ENCODE measurements at regions not wholly inside any gene's neighbourhood (a gene's known extent, or its start where the extent isn't known, plus 50 kb on each side); places are given as distances from the start of the nearest gene placed in this dataset.

DNA sequence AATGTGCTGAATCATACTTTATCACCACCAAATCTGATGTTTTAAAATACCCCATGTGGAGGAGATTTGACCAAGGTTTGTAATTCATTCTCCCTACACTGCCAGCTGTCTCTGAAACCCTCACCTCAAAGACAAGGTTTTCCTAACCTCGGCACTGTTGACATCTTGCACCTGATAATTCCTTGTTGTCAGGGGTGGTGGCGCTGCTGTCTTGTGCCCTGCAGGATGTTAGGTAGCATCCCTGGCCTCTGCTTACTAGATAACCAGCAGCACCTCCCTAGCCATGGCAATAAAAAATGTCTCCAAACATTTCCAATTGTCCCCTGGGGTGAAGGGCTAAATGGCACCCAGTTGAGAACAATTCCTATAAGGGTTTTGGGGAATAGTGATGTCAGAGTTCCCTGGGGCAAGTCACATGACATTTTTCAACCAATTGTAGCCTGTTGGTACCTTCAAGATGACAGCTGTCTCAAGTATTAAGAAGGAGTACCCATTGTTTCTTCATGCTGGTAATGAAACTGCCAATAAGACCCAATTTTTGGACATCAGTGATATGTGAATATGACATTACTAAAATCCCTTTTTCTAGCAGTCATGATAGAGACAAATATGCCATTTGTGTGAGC lies 160.6 kb upstream of the PLCXD3 start:
- no peak for DNase-seq

DNA sequence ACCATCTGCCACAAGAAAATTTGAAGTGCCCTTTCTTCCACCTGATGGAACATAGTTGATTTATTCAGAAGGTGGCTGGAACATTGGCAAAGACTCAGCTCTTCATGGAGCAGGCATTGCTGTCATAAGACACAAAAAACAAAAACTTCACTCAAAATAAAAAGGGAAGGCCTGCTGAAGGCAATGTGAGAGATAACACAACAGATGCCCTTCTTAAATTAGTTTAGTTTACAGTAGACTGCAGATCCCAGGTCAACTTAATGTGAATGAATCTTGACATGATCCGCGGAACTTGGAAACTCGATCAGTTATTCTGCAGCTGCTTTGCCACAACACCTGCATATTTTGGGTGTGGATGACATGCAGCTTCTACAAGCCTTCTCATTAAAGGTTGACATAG lies 159.8 kb upstream of the PLCXD3 start:
- no peak for DNase-seq

DNA sequence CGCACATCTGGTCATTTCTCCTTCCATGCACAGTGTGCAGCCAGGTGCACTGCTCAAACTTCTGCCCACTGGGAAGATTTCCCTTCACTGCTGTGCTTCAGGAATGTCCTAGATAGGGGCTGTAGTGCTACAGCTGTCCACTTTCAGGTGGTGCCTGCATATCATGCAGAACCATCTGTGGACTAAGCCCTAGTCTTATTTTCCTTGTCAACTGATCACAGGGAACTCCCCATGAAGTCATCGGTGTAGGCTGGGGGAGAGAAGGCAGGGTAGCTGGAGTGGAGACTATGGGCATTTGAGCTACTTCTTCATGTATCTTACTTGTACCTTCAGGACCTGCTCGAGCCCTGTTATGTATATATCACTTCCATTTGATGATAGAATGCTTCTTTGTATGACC lies 150.9 kb upstream of the PLCXD3 start:
- DNase-seq: no peak

DNA sequence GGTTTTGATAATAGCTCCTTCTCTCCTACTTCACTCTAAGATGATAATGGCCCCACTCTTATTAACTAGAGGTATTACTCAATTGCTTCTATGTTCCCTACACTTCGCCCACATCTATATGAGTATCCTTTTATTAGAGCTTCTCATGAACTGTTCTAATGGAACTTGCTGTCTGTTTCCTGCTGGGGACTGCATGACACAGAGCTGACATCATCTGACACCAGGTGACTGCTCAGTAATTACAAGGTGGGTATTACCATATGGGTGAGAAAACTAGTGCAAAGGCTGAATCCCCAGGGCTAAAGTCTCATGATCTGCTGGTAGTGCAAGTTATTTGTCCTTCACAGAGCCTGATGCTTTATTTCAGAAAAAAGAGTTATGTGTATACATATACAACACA lies 146.2 kb upstream of the PLCXD3 start:
- DNase-seq: no peak

DNA sequence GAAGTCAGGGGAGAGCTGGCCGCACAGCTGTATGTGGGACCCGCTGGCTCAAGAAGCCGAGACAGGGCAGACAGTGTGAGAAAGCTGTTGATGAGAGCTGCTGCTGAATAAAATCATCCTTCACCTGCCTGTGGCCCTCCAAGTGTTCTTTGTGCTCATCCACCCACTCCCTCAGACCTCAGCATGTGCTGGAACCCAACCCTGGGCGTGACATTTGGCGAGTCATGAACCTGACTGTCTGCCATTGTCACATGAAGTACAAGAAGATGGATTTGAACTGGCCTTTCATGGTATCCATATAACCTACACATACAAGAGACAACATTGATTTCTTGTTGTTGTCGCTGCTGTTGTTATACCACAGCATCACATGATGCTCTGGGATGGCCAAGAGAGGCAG lies 139.7 kb upstream of the PLCXD3 start:
- DNase-seq: no peak

DNA sequence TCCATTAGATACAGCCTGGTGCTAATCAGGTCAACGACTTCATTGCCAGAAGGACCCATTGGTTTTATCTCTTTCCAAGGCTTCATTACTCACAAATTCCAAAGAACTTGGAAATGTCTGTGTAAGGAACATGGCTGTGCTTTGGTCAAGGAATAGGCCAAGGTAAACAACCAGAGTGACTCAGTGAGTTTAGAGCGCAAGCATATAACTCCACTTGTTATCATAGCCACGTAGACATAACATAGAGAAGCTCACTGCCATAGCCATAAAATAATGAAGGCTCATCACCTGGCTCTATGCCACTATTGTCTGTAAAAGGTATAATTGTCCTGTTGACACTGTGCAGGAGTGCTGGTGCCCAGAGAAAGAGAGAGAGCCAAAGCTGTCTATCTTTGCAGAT lies 139.3 kb upstream of the PLCXD3 start:
- peak; percentile 48 for DNase-seq

DNA sequence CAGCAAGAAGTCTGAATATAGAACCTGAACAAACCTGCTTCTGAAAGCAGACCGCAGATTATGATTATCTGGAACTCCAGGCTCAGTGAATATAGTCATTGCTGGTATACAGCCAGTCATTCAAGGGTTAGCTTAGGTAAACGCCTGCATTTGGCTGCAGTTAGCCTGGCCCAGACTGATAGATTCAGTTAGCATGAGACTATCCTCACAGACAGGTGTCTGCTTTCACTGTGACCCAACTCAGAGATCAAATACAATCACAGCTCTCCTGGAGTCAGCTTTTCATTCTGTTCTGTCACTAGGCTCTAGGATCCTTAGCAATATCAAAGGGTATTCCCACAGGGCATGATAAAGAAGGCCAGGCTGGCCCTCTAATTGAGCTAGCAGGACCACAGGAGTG lies 138.6 kb upstream of the PLCXD3 start:
- no peak for DNase-seq

DNA sequence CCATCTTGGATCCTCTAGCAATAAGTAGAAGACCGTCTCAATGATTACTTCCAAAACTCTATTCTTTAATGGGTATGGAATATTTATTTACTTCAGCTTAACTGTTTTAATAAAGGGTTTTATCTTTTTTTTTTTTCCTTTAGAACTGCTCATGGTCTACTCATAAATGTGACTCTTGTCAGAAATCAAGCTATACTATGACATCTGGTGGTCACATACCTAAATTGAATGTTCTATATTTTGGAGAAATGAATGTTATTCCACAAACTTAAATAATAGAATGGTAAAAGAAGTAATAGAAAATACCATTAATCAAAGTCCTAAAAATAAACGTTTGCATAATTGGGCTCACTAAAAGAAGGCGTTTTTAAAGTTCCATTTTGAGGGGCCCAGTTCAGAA lies 131.2 kb upstream of the PLCXD3 start:
- DNase-seq: no peak

DNA sequence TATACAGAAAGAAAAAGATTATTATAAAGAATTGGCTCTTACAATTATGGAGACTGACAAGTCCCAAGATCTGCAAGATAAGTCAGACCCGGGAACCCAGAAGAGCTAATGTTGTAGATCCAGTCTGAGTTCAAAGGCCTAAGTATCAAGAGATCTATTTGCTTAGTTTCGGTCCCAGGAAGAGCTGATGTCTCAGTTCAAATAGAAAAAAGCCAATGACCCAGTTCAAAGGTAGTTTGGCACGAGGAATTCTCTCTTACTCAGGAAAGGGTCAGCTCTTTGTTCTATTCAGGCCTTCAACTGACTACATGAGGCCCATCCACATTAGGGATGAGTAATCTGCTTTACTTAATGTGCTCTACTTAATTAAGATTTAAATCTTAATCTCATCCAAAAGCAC lies 128.3 kb upstream of the PLCXD3 start:
- DNase-seq: no peak

DNA sequence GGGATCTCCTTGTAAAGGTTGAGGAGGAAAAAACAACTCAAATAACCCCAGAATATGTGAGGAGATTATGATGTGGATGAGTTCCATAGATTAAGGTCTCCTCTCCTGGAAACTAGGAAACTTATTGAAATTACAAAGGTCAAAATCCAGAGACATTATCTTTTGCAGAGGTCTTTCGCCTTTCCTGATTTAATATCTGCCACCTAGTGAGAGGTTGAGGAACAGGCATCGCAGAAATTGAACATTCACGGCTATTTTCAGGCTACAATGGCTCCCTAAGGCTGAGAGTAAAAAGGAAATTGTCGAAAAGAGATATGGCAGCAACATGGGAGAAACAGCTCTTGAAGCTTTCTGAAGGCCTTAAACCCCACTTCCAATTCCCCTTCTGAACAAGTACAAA lies 127.5 kb upstream of the PLCXD3 start:
- DNase-seq: no peak

DNA sequence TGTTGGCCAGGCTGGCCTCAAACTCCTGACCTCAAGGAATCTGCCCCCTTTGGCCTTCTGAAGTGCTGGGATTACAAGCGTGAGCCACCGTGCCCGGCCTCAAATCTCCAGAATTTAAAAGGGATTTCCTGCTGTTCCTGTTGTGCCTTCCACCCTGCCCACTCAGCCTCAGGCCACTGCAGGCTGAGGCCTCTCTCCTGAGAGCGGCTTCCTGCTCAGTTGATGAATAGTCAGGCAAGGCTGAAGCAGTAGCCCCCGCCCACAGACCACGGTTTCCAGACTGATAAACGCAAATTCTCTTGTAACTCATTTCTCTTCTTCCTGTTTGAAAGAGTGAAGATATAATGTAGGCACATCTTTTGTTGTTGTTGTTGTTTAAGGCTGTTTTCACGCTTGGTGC lies 127.0 kb upstream of the PLCXD3 start:
- DNase-seq: no peak

DNA sequence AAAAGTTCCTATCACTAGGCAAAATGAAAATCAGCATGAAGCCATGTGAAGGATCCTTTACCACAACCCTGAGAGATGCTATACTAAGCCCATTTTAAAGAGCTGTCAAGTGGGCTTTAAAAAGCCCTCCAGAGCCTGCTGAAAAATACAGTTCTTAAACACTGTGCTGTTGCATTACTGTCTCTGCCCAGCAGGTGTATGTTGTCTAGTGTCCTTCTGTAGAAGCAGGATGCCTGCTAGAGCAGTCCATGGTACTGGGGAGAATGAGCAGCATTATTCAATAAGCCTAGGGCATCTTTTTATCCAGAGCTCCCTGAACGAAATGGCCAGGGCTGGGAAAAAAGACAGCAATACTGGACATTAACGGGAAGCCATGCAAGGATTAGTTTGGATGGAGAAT lies 126.2 kb upstream of the PLCXD3 start:
- DNase-seq: no peak

DNA sequence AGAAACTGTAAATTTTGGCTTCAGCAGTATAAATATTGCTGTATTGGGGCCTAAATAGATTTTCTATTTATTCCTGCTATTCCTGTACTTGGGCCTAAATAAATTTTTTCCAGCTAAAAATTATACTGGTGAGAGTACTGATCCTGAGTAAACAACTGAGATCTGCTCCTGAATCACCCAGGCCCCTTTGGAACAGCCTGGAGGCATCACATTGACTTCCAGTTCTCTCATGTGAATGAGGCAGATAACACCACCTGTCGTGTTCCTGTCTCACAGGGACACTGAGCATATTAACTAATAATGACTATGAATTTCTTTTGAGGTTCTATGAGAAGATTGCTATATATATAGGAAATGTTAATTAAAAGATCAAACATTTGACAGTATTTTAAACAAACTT lies 119.5 kb upstream of the PLCXD3 start:
- DNase-seq: no peak

DNA sequence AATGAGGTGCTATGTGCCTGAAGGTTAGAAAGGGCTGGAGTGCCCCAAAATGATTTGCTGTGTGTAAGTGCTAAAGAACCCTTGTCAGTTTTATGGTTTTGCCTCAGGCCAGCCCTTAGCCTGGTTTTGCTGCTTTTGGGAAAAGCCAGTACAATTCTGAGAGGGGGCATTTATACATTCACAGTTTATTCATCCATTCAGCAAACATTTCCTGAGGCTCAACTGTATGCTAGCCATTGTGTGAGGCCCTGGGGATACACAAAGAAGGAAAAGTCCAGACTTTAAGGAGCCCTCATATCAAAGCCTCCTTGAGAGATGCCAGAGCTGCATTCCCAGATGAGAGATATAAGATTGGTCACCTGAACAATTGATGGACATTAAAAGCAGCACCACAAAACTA lies 115.2 kb upstream of the PLCXD3 start:
- no peak for DNase-seq

DNA sequence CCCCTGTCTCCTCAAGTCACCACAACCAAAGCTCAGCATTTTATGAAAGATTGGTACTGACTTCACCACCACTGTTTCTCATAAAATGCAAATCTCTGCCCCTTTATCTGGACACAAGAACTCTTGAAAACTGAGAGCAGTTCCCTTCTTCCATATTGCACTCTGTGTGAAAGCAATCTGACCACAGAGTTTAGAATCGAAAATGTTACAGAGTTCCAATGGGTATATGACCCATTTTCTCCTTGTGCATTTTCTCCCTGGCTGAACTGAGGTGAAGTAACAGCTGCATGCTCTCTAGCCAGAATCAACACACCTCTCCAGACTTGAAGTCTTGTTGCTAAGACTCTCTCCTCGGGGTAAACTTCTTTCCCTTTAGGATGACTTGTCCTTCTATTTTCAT lies 111.0 kb upstream of the PLCXD3 start:
- DNase-seq: no peak

DNA sequence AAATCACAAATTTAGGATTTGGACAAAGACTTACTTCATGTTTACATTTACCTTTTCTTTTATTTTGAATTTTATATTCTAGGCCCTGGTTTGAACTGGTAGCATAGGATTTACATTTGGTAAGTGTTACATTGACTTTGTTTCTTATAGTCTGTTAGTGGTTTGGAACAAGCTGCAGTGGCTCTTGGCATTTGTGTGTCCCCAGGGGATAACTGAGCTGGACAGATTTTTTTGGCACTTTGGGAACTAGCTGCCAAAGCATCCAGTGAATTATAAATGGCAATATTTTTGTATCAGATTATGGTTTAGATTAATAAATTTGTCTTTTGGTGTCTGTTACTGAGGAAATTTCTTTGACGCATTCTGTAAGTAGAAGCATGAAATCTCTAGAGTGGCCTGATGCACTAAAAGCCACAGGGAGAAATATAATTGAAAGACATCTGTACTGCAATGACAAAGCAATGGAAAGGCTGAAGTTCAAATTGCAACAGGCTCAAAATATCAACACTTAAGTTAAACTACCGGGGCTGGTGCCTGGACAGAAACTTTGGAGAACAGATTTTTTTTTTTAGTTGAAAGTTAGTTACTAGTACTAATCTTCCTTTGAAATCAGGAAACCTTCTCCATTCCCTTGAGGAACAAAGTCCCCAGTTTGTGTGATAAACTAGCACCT lies 107.6 kb upstream of the PLCXD3 start:
- no peak for DNase-seq

DNA sequence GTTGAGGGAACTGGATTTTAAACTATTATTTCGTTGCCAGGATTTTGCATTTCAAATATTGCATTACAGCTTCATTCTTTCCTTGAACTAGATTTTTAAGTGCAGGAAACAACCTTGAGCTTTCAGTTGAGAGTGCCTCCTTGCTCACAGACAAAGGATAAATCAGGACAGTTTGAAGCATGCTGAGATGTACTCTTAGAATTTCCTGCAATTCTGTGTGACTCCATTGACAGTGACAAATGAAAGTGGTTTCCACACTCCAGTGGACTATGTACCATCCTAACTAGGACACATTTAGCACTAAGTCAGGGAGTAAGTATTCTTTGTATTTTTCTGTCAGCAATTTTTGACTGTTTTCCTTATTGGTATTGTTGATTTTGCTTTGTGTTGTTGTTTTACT lies 100.0 kb upstream of the PLCXD3 start:
- DNase-seq: no peak

DNA sequence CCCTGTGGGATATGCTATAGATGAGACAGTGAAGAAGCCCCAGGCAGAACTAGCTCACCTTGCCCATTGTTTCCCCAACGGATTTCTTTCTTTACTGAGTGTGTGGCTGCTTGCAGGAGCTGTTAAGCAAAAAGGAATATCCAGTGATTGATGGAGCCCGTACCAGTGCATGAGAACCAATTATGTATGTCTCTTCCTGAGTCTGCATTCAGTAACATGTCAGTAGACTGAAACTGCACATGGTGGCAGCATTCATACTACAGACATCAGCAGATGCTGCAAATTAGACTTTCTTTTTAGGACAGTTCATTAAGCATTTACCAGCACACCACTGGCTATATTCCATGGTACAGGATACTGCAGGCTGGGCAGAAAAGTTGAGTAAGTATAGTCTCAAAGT lies 90.3 kb upstream of the PLCXD3 start:
- DNase-seq: no peak

DNA sequence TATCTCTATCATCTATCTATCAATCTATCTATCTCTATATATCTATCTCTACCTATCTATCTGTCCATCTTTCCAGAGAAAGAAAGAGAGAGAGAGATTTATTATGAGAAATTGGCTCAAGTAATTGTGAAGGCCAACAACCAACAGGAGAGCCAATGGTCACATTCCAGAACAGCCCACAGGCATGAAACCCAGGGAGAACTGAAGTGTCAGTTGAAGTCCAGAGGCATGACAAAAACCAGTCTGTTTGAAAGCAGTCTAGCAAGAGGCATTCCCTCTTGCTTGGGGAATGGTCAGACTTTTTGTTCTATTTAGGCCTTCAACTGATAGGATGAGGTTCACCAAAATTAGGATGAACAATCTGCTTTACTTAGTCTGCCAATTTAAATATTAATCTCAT lies 87.6 kb upstream of the PLCXD3 start:
- no peak for DNase-seq

DNA sequence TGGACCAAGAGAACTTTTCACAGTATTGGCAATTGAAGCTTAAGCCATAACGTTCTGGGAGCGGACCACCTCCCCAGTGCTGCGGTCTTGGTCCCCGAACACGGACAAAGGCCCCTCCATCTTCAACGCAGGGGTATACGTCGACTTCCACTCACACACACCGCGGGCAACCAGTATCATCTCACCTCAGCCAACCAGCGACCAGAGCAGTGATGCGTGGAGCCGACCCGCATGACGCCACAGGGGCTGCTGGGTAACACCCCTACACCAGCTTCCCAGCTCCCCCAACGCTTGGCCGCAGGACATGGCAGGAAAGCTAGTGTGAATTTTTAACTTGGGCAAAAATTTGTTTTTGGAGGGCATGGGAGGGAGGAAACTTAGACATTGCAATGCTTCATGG lies 77.3 kb upstream of the PLCXD3 start:
- no peak for DNase-seq

DNA sequence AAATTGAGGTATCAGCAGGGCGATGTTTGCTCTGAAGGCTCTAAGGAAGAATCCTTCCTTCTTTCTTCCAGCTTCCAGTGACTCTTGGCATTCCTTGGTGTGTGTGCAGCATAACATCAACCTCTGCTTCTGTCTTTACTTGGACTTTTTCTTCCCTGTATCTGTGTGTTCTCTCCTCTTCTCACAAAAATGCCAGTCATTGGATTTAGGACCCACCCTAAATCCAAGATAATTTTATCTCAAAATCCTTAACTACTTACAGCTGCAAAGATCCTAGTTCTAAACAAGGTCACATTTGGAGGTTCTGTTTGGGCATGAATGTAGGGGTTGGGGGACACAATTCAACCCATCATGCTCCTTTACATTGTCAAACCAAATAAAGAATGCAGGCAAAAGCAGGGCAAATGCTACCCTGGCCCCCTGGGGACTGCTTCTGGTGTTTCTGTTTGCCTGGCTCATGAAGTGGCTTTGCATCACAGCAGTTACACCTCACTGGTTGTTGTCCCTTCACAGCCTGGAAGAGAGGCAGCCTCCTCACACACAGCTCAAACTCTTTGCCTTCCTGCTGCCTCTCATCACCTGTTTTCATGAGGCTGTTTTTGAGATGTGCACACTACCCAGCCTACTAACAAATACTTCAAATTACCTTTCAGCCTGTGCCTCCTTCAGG lies 64.8 kb upstream of the PLCXD3 start:
- no peak for DNase-seq

DNA sequence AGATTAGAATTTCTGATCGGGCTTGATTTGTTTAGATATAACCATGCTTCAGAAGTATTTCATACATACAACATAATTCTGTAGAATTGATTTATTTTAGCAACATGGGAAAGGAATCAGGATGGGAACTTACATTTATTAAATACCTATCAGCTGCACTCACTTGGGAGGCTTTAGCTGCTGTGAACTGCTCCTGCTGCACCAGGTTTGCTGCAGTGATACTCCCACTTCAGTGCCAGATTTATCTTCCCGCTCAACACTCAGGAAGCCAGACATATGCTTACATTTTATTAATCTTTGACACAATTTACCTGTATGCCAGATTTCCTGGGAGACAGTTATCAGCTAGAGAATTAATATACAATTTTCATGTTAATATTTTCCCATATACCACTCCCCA lies 64.0 kb upstream of the PLCXD3 start:
- no peak for DNase-seq

Data from NCI-H748 treated with DMSO at 0.1 percent for 48 hours (cell line).